ENCODE measurements at regions not wholly inside any gene's neighbourhood (a gene's known extent, or its start where the extent isn't known, plus 50 kb on each side); places are given as distances from the start of the nearest gene placed in this dataset.

DNA sequence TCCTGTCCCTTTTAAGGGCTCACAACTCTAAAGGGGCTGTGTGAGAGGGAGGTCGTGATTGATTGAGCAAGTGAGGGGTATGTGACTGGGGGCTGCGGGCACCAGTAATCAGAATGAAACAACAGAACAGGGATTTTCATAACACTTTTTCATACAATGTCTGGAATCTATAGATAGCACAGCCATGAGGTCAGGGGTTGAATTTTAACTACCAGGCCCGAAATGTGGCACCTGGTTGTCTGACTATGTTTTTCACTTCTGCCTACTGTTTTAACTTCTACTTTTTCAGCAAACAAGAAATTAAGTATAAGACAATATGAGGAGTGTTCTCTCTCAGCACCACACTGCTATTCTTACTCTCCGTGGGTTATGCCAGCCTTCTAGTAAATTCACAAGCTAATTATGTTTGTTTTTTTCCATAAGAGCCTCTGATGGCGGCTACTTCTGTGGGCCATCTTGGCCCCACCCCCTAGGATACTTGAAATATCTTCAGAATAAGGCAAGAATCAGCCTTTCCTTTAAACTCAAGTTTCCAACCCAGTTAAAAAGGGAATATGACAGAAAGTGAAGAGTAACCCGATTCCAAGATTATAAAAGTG is 552.8 kb upstream of the CHORDC1 start:
- TF ChIP-seq, protein P1, sequence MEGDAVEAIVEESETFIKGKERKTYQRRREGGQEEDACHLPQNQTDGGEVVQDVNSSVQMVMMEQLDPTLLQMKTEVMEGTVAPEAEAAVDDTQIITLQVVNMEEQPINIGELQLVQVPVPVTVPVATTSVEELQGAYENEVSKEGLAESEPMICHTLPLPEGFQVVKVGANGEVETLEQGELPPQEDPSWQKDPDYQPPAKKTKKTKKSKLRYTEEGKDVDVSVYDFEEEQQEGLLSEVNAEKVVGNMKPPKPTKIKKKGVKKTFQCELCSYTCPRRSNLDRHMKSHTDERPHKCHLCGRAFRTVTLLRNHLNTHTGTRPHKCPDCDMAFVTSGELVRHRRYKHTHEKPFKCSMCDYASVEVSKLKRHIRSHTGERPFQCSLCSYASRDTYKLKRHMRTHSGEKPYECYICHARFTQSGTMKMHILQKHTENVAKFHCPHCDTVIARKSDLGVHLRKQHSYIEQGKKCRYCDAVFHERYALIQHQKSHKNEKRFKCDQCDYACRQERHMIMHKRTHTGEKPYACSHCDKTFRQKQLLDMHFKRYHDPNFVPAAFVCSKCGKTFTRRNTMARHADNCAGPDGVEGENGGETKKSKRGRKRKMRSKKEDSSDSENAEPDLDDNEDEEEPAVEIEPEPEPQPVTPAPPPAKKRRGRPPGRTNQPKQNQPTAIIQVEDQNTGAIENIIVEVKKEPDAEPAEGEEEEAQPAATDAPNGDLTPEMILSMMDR (IDR thresholded peaks at IDR 0.05; ENCODE audit: low read depth, low read length), result no peak
- no peak for TF ChIP-seq EZH2phosphoT487 (IDR thresholded peaks at IDR 0.05; ENCODE audit: low read depth)
